MCF 10A (cell line): ENCODE measurements at regions not wholly inside any gene's neighbourhood (a gene's known extent, or its start where the extent isn't known, plus 50 kb on each side); places are given as distances from the start of the nearest gene placed in this dataset.
"Not testable (repeated sequence)": the region's sequence is repeated elsewhere in the genome, so short reads cannot be mapped to it uniquely, and the experiment has no call there.

Experiments
- BruUV-seq: library from RNA; stranded (reverse); fragments of 400-500 nt; replicated peaks from 2 replicates; lab custom pipeline; 2021; lab: Mats Ljungman, UMichigan
- CTCF ChIA-PET: fragments of 300-600 bp; sonication (Branson Sonifier 250); formaldehyde crosslinking; extraction: SDS; loops from one replicate; lab custom pipeline; 2021; ENCODE audit warnings: antibody characterized with exemption, inconsistent platforms; lab: Yijun Ruan, JAX
- POLR2A ChIA-PET: fragments of 300-600, 350-650 bp; sonication (Branson Sonifier 250); formaldehyde crosslinking; extraction: SDS; loops from one replicate; lab custom pipeline; 2020; ENCODE audit warnings: antibody characterized with exemption, inconsistent platforms; lab: Yijun Ruan, JAX
- DNase-seq: peaks from one replicate; pipeline ENCODE4 v3.0.0-alpha.2; 2018; ENCODE audit not compliant: unreplicated experiment
- H3K27ac Mint-ChIP-seq: one replicate; pipeline ENCODE4 v1.8.0; 2022; ENCODE audit warnings: mild to moderate bottlenecking, low read depth, mixed read lengths; ENCODE audit not compliant: unreplicated experiment
- H3K27me3 Mint-ChIP-seq: one replicate; pipeline ENCODE4 v1.8.0; 2022; ENCODE audit warnings: mixed read lengths; ENCODE audit not compliant: insufficient read depth, unreplicated experiment
- H3K36me3 Mint-ChIP-seq: one replicate; pipeline ENCODE4 v1.8.0; 2022; ENCODE audit warnings: mild to moderate bottlenecking, moderate library complexity, mixed read lengths; ENCODE audit not compliant: insufficient read depth, unreplicated experiment
- H3K4me1 Mint-ChIP-seq: one replicate; pipeline ENCODE4 v1.8.0; 2022; ENCODE audit warnings: mixed read lengths; ENCODE audit not compliant: insufficient read depth, unreplicated experiment
- H3K4me3 Mint-ChIP-seq: one replicate; pipeline ENCODE4 v1.8.0; 2022; ENCODE audit warnings: mild to moderate bottlenecking, moderate library complexity, mixed read lengths; ENCODE audit not compliant: unreplicated experiment
- H3K9me3 Mint-ChIP-seq: one replicate; pipeline ENCODE4 v1.8.0; 2022; ENCODE audit warnings: mixed read lengths; ENCODE audit not compliant: unreplicated experiment
- intact Hi-C: fragments of 100-400 bp; cut with micrococcal nuclease; formaldehyde crosslinking; loops from 2 replicates; pipeline ENCODE4 v1.14.1; 2022
- TF ChIP-seq, protein P1 (sequence below): fragments of 200-600 bp; IDR thresholded peaks from one replicate; pipeline ENCODE4 v1.8.0; 2022; ENCODE audit warnings: antibody characterized with exemption, mild to moderate bottlenecking; ENCODE audit not compliant: unreplicated experiment

DNA sequence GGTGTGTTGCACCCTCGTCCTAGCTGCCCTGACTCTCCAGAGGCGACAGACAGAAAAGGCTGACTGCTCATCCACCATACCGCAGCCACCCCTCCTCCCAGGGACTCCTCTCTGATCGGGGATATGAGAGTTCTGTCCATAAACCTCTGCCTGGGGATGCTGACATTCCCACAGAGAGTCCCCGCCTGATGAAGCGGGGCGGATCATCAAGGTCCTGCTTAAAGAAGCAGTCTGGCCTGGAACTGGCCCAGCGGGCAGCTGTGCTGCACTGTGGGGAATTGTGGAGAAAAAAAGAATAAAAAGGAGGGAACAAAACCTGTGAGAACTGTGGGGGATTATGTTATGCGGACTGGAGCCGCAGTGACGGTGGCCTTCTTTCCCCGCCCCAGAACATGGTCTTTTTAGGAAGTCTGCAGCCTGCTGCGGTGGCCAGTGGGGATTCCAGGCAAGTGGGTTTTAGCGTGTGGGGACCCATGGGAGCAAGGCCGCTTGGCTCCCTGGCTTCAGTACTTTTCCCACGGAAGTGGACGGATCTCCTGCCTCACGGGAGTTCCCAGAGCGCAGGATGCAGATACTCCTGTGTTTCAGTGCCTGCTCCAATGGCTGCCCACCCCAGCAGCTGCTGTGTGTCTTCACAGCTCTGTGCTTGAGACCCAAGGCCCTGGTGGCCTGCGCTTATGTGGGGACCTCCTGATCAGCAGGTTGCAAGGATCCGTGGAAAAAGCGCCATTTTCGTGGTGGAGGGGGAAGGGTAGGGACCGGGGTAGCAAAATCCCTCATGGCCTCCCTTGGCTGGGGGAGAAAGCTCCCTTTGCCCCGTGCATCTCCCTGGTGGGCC lies 1456.2 kb upstream of the SLC10A2 start:
- TF ChIP-seq, protein P1, sequence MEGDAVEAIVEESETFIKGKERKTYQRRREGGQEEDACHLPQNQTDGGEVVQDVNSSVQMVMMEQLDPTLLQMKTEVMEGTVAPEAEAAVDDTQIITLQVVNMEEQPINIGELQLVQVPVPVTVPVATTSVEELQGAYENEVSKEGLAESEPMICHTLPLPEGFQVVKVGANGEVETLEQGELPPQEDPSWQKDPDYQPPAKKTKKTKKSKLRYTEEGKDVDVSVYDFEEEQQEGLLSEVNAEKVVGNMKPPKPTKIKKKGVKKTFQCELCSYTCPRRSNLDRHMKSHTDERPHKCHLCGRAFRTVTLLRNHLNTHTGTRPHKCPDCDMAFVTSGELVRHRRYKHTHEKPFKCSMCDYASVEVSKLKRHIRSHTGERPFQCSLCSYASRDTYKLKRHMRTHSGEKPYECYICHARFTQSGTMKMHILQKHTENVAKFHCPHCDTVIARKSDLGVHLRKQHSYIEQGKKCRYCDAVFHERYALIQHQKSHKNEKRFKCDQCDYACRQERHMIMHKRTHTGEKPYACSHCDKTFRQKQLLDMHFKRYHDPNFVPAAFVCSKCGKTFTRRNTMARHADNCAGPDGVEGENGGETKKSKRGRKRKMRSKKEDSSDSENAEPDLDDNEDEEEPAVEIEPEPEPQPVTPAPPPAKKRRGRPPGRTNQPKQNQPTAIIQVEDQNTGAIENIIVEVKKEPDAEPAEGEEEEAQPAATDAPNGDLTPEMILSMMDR: no peak
- Mint-ChIP-seq H3K27ac (no peak overlapping the region), H3K4me3 (no peak overlapping the region), H3K27me3 (no peaks in the 10 kb centered on the region), H3K4me1 (no peaks in the 10 kb centered on the region), H3K9me3 (peaks cover 7% of the 10 kb centered on the region), H3K36me3 (no peaks in the 10 kb centered on the region)
- POLR2A ChIA-PET: no interaction called here
- DNase-seq: no peak
- intact Hi-C loops: loop anchor here (10.0 kb wide), 1 partner anchor 658 kb away; no protein-coding TSS in a partner anchor
- CTCF ChIA-PET: no interaction called here
- BruUV-seq: no TSS peak

DNA sequence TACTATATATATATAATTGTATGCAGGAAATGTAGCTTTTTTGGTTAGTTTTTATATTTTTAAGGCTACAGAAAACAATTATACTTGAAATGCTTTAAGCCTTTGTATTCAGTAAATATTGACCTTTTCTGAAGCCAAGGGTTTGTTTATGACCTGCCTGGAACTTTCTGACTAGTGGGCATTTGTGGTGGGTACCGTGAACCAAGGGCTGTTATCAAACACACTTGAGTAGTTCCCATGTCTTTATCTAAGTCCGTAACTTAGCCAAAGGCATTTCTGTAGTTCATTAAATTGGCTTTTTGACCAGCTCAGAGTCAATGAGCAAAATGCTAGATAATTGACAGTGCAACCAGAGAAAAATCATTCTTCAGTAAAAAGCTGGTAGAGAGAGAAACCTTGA lies 1444.2 kb upstream of the SLC10A2 start:
- no peak overlapping the region for H3K27ac Mint-ChIP-seq
- no peaks in the 10 kb centered on the region for H3K9me3 Mint-ChIP-seq
- H3K4me1 Mint-ChIP-seq: no peaks in the 10 kb centered on the region
- BruUV-seq: no TSS peak
- H3K36me3 Mint-ChIP-seq: no peaks in the 10 kb centered on the region
- intact Hi-C loops: no loop called here
- no peaks in the 10 kb centered on the region for H3K27me3 Mint-ChIP-seq
- no peak for DNase-seq
- ChIA-PET CTCF (interaction anchor here (0.6 to 1.2 kb wide), 2 partner anchors 10 to 1445 kb away, joined by 3 read pairs; no protein-coding TSS in a partner anchor), POLR2A (no interaction called here)
- TF ChIP-seq, protein P1: no peak
- H3K4me3 Mint-ChIP-seq: no peak overlapping the region

DNA sequence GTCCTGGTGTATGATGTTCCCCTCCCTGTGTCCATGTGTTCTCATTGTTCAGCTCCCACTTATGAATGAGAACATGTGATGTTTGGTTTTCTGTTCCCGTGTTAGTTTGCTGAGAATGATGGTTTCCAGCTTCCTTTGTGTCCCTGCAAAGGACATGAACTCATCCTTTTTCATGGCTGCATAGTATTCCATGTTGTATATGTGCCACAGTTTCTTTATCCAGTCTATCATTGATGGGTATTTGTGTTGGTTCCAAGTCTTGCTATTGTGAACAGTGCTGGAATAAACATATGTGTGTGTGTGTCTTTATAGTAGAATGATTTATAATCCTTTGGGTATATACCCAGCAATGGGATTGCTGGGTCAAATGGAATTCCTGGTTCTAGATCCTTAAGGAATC lies 1427.3 kb upstream of the SLC10A2 start:
- not testable (repeated sequence) for H3K4me3 Mint-ChIP-seq, BruUV-seq

DNA sequence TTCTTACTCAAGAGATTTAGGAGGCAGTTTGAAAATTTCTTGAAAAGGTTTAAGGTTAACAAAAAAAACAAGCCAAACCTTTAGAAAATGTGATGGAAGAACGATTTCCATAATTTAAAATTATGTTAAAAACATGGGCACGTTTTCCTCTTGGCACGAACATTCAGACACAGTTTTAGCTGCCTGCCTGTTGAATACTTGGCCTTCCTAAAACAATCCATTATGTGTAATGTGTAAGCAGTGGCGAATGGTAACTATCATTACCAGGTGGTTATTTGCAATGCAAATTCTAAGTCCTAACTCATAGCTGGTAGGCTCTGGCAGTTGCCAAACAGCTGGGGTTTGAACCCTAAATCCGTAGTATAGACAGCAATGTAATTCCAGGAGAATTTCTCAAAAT lies 1425.7 kb upstream of the SLC10A2 start:
- H3K4me1 Mint-ChIP-seq: no peaks in the 10 kb centered on the region
- no peak overlapping the region for H3K4me3 Mint-ChIP-seq
- no peaks in the 10 kb centered on the region for H3K36me3 Mint-ChIP-seq
- no peak overlapping the region for H3K27ac Mint-ChIP-seq
- POLR2A ChIA-PET: no interaction called here
- no peaks in the 10 kb centered on the region for H3K9me3 Mint-ChIP-seq
- TF ChIP-seq, protein P1: no peak
- BruUV-seq: no TSS peak
- no peak for DNase-seq
- H3K27me3 Mint-ChIP-seq: no peaks in the 10 kb centered on the region
- intact Hi-C loops: no loop called here
- CTCF ChIA-PET: interaction anchor here (0.5 to 0.6 kb wide), 2 partner anchors 498 to 848 kb away, joined by 3 read pairs; no protein-coding TSS in a partner anchor

More for the DNA sequence above, 1427.3 kb upstream of the SLC10A2 start:
- intact Hi-C loops, H3K9me3 Mint-ChIP-seq, DNase-seq, H3K27ac Mint-ChIP-seq, CTCF ChIA-PET, H3K27me3 Mint-ChIP-seq, POLR2A ChIA-PET, H3K4me1 Mint-ChIP-seq, H3K36me3 Mint-ChIP-seq: not testable (repeated sequence)
